ENCODE measurements at regions not wholly inside any gene's neighbourhood (a gene's known extent, or its start where the extent isn't known, plus 50 kb on each side); places are given as distances from the start of the nearest gene placed in this dataset.

DNA sequence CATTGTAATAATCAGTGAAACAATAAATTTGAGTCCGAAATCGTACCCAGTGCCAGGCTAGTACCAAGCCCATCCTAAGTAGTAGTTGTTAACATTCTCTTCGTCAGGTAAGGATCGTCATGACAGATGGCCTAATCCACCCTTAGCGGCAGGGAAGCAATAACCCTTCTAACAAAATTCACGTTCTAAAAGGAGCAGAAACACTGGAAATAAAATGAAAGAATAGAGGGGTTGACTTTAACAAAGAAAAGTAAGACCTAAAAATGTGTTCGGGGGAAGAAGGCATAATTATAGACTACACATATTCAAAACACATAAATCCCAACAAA is 142.7 kb downstream of the CPEB2 start:
- TF ChIP-seq, protein P1, sequence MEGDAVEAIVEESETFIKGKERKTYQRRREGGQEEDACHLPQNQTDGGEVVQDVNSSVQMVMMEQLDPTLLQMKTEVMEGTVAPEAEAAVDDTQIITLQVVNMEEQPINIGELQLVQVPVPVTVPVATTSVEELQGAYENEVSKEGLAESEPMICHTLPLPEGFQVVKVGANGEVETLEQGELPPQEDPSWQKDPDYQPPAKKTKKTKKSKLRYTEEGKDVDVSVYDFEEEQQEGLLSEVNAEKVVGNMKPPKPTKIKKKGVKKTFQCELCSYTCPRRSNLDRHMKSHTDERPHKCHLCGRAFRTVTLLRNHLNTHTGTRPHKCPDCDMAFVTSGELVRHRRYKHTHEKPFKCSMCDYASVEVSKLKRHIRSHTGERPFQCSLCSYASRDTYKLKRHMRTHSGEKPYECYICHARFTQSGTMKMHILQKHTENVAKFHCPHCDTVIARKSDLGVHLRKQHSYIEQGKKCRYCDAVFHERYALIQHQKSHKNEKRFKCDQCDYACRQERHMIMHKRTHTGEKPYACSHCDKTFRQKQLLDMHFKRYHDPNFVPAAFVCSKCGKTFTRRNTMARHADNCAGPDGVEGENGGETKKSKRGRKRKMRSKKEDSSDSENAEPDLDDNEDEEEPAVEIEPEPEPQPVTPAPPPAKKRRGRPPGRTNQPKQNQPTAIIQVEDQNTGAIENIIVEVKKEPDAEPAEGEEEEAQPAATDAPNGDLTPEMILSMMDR (IDR thresholded peaks at IDR 0.05; ENCODE audit: poor library complexity, severe bottlenecking): no peak
- TF ChIP-seq RAD21 (conservative IDR thresholded peaks at IDR 0.05): no peak

Data from neural cell (in vitro differentiated cells).